Endodermal cell (in vitro differentiated cells): ENCODE measurements at regions not wholly inside any gene's neighbourhood (a gene's known extent, or its start where the extent isn't known, plus 50 kb on each side); places are given as distances from the start of the nearest gene placed in this dataset.

ENCODE experiments used
- DNase-seq: peaks from one replicate; pipeline ENCODE4 v3.0.0-alpha.2; 2017
- H3K27ac ChIP-seq: 2 replicates; pipeline ENCODE4 v1.5.1; 2013; ENCODE audit warnings: mild to moderate bottlenecking, low read depth, low read length, moderate library complexity
- H3K27me3 ChIP-seq: 2 replicates; pipeline ENCODE4 v1.6.1; 2013; ENCODE audit warnings: mild to moderate bottlenecking, low read length, moderate library complexity; ENCODE audit not compliant: insufficient read depth, control insufficient read depth, poor library complexity, severe bottlenecking
- H3K36me3 ChIP-seq: 2 replicates; pipeline ENCODE4 v1.7.0; 2013; ENCODE audit warnings: mild to moderate bottlenecking, low read length, moderate library complexity; ENCODE audit not compliant: control insufficient read depth, insufficient read depth
- H3K4me1 ChIP-seq: one replicate; pipeline ENCODE4 v1.7.0; 2013; ENCODE audit warnings: low read length; ENCODE audit not compliant: control insufficient read depth, insufficient read depth
- H3K4me3 ChIP-seq: 2 replicates; pipeline ENCODE4 v1.5.1; 2013; ENCODE audit warnings: mild to moderate bottlenecking, low read length, moderate library complexity
- H3K9ac ChIP-seq: 2 replicates; pipeline ENCODE4 v1.6.1; 2013; ENCODE audit warnings: mild to moderate bottlenecking, low read length, moderate library complexity; ENCODE audit not compliant: poor library complexity, severe bottlenecking; ENCODE audit errors: extremely low read depth
- H3K9me3 ChIP-seq: 2 replicates; pipeline ENCODE4 v1.6.1; 2013; ENCODE audit warnings: mild to moderate bottlenecking, low read length, moderate library complexity; ENCODE audit not compliant: control insufficient read depth
- H3K27ac Mint-ChIP-seq: 2 replicates; pipeline ENCODE4 v1.8.0; 2020; ENCODE audit warnings: mixed read lengths
- H3K27me3 Mint-ChIP-seq: 2 replicates; pipeline ENCODE4 v1.8.0; 2021; ENCODE audit warnings: mild to moderate bottlenecking, mixed read lengths; ENCODE audit not compliant: insufficient read depth
- H3K36me3 Mint-ChIP-seq: 2 replicates; pipeline ENCODE4 v1.8.0; 2020; ENCODE audit warnings: low read depth, mixed read lengths
- H3K4me1 Mint-ChIP-seq: 2 replicates; pipeline ENCODE4 v1.8.0; 2020; ENCODE audit warnings: mixed read lengths
- H3K4me3 Mint-ChIP-seq: 2 replicates; pipeline ENCODE4 v1.8.0; 2020; ENCODE audit warnings: mild to moderate bottlenecking, moderate library complexity, mixed read lengths
- H3K9me3 Mint-ChIP-seq: 2 replicates; pipeline ENCODE4 v1.8.0; 2020; ENCODE audit warnings: mild to moderate bottlenecking, mixed read lengths
- CTCF ChIP-seq: fragments of 200-600 bp; sonication (generic); conservative IDR thresholded peaks from 2 replicates; pipeline ENCODE4 v1.5.0; 2021; ENCODE audit warnings: antibody characterized with exemption, mild to moderate bottlenecking
- WGBS, 2 experiments: methylation state at CpG; one replicate each; pipeline versions ENCODE4 v1.1.5 to v1.1.7; 2013; ENCODE audit warnings: missing lambda C conversion rate in 2 of 2, mixed read lengths in 1 of 2; ENCODE audit not compliant: insufficient coverage in 1 of 2, insufficient read length in 1 of 2; 5-methylcytosine and 5-hydroxymethylcytosine counted together

GRCh38 chr3:150183678-150184425 is 213.2 kb upstream of the PFN2 start:
- peak; percentile 83 for TF ChIP-seq CTCF
- no peaks in the 10 kb centered on the region for H3K27me3 ChIP-seq
- H3K4me3 Mint-ChIP-seq = no peak overlapping the region
- H3K27ac Mint-ChIP-seq = no peak overlapping the region
- H3K27ac ChIP-seq = no peak overlapping the region
- H3K9me3 ChIP-seq = peaks cover 26% of the 10 kb centered on the region
- peak; percentile 89 for DNase-seq
- H3K9me3 Mint-ChIP-seq = peaks cover 18% of the 10 kb centered on the region
- peaks cover 8% of the 10 kb centered on the region for H3K36me3 Mint-ChIP-seq
- no peaks in the 10 kb centered on the region for H3K4me1 ChIP-seq
- 7 to 15% methylated on average over 10 to 22 of the region's 22 CpGs for WGBS, 2 experiments
- no peaks in the 10 kb centered on the region for H3K36me3 ChIP-seq
- H3K4me3 ChIP-seq = peak overlapping the region; percentile 65
- H3K4me1 Mint-ChIP-seq = peaks cover 14% of the 10 kb centered on the region
- no peak overlapping the region for H3K9ac ChIP-seq
- H3K27me3 Mint-ChIP-seq = peaks cover 2% of the 10 kb centered on the region

GRCh38 chr3:150180334-150180733 is 209.6 kb upstream of the PFN2 start:
- Histone ChIP-seq H3K9me3 (peaks cover under 1% of the 10 kb centered on the region), H3K27me3 (no peaks in the 10 kb centered on the region), H3K9ac (no peak overlapping the region), H3K36me3 (no peaks in the 10 kb centered on the region), H3K4me1 (peaks cover 10% of the 10 kb centered on the region), H3K27ac (no peak overlapping the region), H3K4me3 (no peak overlapping the region)
- Mint-ChIP-seq H3K9me3 (peaks cover under 1% of the 10 kb centered on the region), H3K4me3 (no peak overlapping the region), H3K4me1 (peaks cover 18% of the 10 kb centered on the region), H3K27ac (no peak overlapping the region), H3K27me3 (no peaks in the 10 kb centered on the region), H3K36me3 (no peaks in the 10 kb centered on the region)
- no peak for TF ChIP-seq CTCF
- DNase-seq = no peak
- WGBS, 2 experiments = 94 to 100% methylated on average over 1 of the region's 1 CpG

- H3K36me3 ChIP-seq = no peaks in the 10 kb centered on the region
- no peak overlapping the region for H3K9ac ChIP-seq
- no peaks in the 10 kb centered on the region for H3K9me3 ChIP-seq
- Mint-ChIP-seq H3K9me3 (no peaks in the 10 kb centered on the region), H3K27ac (peak overlapping the region; percentile 18), H3K4me3 (no peak overlapping the region), H3K4me1 (peaks cover 18% of the 10 kb centered on the region), H3K27me3 (no peaks in the 10 kb centered on the region), H3K36me3 (no peaks in the 10 kb centered on the region)
- H3K27ac ChIP-seq = no peak overlapping the region
- peaks cover 10% of the 10 kb centered on the region for H3K4me1 ChIP-seq
- H3K27me3 ChIP-seq = no peaks in the 10 kb centered on the region
- WGBS, 2 experiments = 86% methylated on average over 1 of the region's 1 CpG; no CpG with 5 or more reads in 1 of the 2 experiments
- DNase-seq = no peak
- TF ChIP-seq CTCF = no peak
- H3K4me3 ChIP-seq = no peak overlapping the region
These were observed 208.6 kb upstream of the PFN2 start for GRCh38 chr3:150179330-150179729.
